ENCODE measurements at regions not wholly inside any gene's neighbourhood (a gene's known extent, or its start where the extent isn't known, plus 50 kb on each side); places are given as distances from the start of the nearest gene placed in this dataset.

DNA sequence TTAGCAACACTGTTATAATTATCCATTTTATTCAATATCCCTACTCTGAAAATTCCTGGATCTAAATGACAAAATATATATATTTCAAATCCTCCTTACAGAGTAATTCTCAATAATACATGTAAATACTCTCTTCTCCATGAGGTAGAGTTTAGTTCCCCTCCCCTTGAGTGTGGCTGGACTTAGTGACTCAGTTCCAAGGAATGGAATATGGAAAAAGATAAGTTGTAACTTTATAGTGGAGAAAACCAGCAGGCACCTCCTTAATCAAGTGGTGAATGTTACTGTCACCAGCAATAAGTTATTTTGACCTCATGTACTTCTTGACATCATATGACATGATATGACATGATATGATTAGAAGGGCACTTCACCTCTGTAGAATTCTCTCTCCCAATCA lies 302.0 kb downstream of the RAB28 start:
- H3K9ac ChIP-seq (ENCODE audit: low read length): no peak overlapping the region
- no peaks in the 10 kb centered on the region for H3K9me2 ChIP-seq (replicated peaks; ENCODE audit: insufficient read depth, low read length)
- H3K4me3 ChIP-seq (ENCODE audit: low read length): no peak overlapping the region
- no peaks in the 10 kb centered on the region for H3K9me3 ChIP-seq (replicated peaks; ENCODE audit: insufficient read depth, low read length)
- H3K4me1 ChIP-seq (ENCODE audit: low read length): no peaks in the 10 kb centered on the region
- H3K4me2 ChIP-seq (ENCODE audit: low read depth, low read length): no peak overlapping the region
- no peak overlapping the region for H3K27ac ChIP-seq (ENCODE audit: low read length)
- no peaks in the 10 kb centered on the region for H4K20me1 ChIP-seq (ENCODE audit: insufficient read depth, low read length)
- H3K27me3 ChIP-seq (replicated peaks; ENCODE audit: insufficient read depth, low read length): no peaks in the 10 kb centered on the region
- DNase-seq: no peak
- H3F3A ChIP-seq (ENCODE audit: insufficient read depth, low read length): no peaks in the 10 kb centered on the region
- H2AFZ ChIP-seq (ENCODE audit: low read length): no peak overlapping the region
- no peaks in the 10 kb centered on the region for H3K79me2 ChIP-seq (ENCODE audit: low read length)
- H3K36me3 ChIP-seq (replicated peaks; ENCODE audit: insufficient read depth, low read length): no peaks in the 10 kb centered on the region
- TF ChIP-seq, protein P1, sequence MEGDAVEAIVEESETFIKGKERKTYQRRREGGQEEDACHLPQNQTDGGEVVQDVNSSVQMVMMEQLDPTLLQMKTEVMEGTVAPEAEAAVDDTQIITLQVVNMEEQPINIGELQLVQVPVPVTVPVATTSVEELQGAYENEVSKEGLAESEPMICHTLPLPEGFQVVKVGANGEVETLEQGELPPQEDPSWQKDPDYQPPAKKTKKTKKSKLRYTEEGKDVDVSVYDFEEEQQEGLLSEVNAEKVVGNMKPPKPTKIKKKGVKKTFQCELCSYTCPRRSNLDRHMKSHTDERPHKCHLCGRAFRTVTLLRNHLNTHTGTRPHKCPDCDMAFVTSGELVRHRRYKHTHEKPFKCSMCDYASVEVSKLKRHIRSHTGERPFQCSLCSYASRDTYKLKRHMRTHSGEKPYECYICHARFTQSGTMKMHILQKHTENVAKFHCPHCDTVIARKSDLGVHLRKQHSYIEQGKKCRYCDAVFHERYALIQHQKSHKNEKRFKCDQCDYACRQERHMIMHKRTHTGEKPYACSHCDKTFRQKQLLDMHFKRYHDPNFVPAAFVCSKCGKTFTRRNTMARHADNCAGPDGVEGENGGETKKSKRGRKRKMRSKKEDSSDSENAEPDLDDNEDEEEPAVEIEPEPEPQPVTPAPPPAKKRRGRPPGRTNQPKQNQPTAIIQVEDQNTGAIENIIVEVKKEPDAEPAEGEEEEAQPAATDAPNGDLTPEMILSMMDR (IDR thresholded peaks at IDR 0.05; ENCODE audit: low read length): no peak
- TF ChIP-seq EZH2phosphoT487 (IDR thresholded peaks at IDR 0.05; ENCODE audit: low read length) (no peak), EZH2 (optimal IDR thresholded peaks at IDR 0.05; ENCODE audit: low read depth, low read length) (no peak)

DNA sequence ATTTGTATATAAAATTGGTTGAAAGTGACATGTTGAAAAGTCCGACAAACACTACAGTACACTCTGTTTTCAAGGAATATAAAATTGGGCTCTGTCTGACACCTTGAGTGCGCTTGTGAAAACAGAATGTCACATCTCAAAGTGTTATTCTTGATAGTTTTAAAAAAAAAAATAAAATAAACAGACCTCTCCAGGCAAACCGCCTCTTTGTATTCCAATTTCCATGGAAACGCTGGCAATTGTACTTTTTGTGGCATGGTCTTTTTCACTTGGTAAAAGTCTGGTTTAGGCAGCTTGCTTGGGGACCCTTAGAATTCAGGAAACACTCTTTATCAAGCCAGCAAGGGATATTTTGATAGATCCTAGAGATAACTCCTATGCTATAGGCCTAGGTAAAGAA lies 302.5 kb downstream of the RAB28 start:
- DNase-seq: no peak
- H4K20me1 ChIP-seq (ENCODE audit: insufficient read depth, low read length): no peaks in the 10 kb centered on the region
- H3K9me3 ChIP-seq (replicated peaks; ENCODE audit: insufficient read depth, low read length): no peaks in the 10 kb centered on the region
- TF ChIP-seq, protein P1 (IDR thresholded peaks at IDR 0.05; ENCODE audit: low read length): no peak
- no peaks in the 10 kb centered on the region for H3K36me3 ChIP-seq (replicated peaks; ENCODE audit: insufficient read depth, low read length)
- H3K9me2 ChIP-seq (replicated peaks; ENCODE audit: insufficient read depth, low read length): no peaks in the 10 kb centered on the region
- H3K9ac ChIP-seq (ENCODE audit: low read length): no peak overlapping the region
- no peak overlapping the region for H3K4me2 ChIP-seq (ENCODE audit: low read depth, low read length)
- no peaks in the 10 kb centered on the region for H3K4me1 ChIP-seq (ENCODE audit: low read length)
- H3K4me3 ChIP-seq (ENCODE audit: low read length): no peak overlapping the region
- H3F3A ChIP-seq (ENCODE audit: insufficient read depth, low read length): no peaks in the 10 kb centered on the region
- H2AFZ ChIP-seq (ENCODE audit: low read length): no peak overlapping the region
- H3K27me3 ChIP-seq (replicated peaks; ENCODE audit: insufficient read depth, low read length): no peaks in the 10 kb centered on the region
- no peak overlapping the region for H3K27ac ChIP-seq (ENCODE audit: low read length)
- no peaks in the 10 kb centered on the region for H3K79me2 ChIP-seq (ENCODE audit: low read length)

DNA sequence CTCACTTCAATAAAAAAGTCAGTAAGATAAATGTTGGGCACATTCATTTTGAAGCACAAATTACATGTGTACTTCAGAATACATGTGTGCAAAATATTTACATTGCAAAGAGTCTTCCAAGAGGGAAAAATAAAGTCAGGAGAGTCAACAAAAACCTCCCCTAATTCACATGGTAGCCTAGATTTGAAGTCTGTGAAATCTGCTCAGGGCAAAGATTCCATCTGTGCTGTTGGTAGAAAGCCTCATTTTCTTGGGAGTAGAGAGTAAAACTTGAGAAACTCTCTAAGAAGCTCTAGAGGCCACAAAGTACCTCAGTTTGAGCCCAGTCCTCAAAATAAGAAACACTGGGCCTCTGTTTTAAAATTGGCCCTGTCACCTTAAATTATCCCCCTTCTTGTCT lies 303.4 kb downstream of the RAB28 start:
- no peak overlapping the region for H3K4me3 ChIP-seq (ENCODE audit: low read length)
- H3K9ac ChIP-seq (ENCODE audit: low read length): no peak overlapping the region
- H4K20me1 ChIP-seq (ENCODE audit: insufficient read depth, low read length): no peaks in the 10 kb centered on the region
- no peaks in the 10 kb centered on the region for H3K27me3 ChIP-seq (replicated peaks; ENCODE audit: insufficient read depth, low read length)
- no peak for TF ChIP-seq EZH2phosphoT487 (IDR thresholded peaks at IDR 0.05; ENCODE audit: low read length)
- TF ChIP-seq EZH2 (optimal IDR thresholded peaks at IDR 0.05; ENCODE audit: low read depth, low read length): no peak
- TF ChIP-seq, protein P1 (IDR thresholded peaks at IDR 0.05; ENCODE audit: low read length): no peak
- no peaks in the 10 kb centered on the region for H3K9me2 ChIP-seq (replicated peaks; ENCODE audit: insufficient read depth, low read length)
- no peak overlapping the region for H3K27ac ChIP-seq (ENCODE audit: low read length)
- DNase-seq: no peak
- no peaks in the 10 kb centered on the region for H3K4me1 ChIP-seq (ENCODE audit: low read length)
- no peak overlapping the region for H3K4me2 ChIP-seq (ENCODE audit: low read depth, low read length)
- no peaks in the 10 kb centered on the region for H3K79me2 ChIP-seq (ENCODE audit: low read length)
- H3K9me3 ChIP-seq (replicated peaks; ENCODE audit: insufficient read depth, low read length): no peaks in the 10 kb centered on the region
- no peaks in the 10 kb centered on the region for H3F3A ChIP-seq (ENCODE audit: insufficient read depth, low read length)
- H3K36me3 ChIP-seq (replicated peaks; ENCODE audit: insufficient read depth, low read length): no peaks in the 10 kb centered on the region
- H2AFZ ChIP-seq (ENCODE audit: low read length): no peak overlapping the region

DNA sequence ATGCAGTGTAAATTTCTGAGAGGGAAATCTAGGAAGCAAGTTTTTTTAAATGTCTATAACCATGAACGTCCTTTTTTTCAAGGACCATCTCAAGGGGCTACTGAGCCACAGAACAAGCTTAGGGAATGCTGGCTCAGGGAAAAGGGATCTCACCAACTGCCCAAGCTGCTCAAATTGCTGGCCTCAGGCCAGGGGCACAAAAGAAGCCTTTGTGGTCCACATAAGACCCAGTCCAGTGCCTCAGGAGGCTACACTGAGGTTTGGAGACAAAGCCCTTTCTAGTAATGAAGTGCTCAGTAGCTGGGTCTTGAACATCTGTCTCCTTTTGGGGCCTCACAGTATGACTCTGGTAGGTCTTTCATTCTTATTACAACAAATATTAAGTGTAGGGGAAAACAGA lies 305.5 kb downstream of the RAB28 start:
- Histone ChIP-seq H3K36me3 (replicated peaks; ENCODE audit: insufficient read depth, low read length) (no peaks in the 10 kb centered on the region), H3K9me3 (replicated peaks; ENCODE audit: insufficient read depth, low read length) (no peaks in the 10 kb centered on the region), H3K4me3 (ENCODE audit: low read length) (no peak overlapping the region), H3K27me3 (replicated peaks; ENCODE audit: insufficient read depth, low read length) (no peaks in the 10 kb centered on the region), H3K79me2 (ENCODE audit: low read length) (no peaks in the 10 kb centered on the region), H3K27ac (ENCODE audit: low read length) (no peak overlapping the region), H3K4me1 (ENCODE audit: low read length) (no peaks in the 10 kb centered on the region), H3K9ac (ENCODE audit: low read length) (no peak overlapping the region), H4K20me1 (ENCODE audit: insufficient read depth, low read length) (no peaks in the 10 kb centered on the region), H2AFZ (ENCODE audit: low read length) (no peak overlapping the region), H3K9me2 (replicated peaks; ENCODE audit: insufficient read depth, low read length) (no peaks in the 10 kb centered on the region), H3F3A (ENCODE audit: insufficient read depth, low read length) (no peaks in the 10 kb centered on the region), H3K4me2 (ENCODE audit: low read depth, low read length) (no peak overlapping the region)
- DNase-seq: no peak
- TF ChIP-seq, protein P1 (IDR thresholded peaks at IDR 0.05; ENCODE audit: low read length): no peak
- no peak for TF ChIP-seq EZH2phosphoT487 (IDR thresholded peaks at IDR 0.05; ENCODE audit: low read length)
- TF ChIP-seq EZH2 (optimal IDR thresholded peaks at IDR 0.05; ENCODE audit: low read depth, low read length): no peak
